ENCODE measurements at regions not wholly inside any gene's neighbourhood (a gene's known extent, or its start where the extent isn't known, plus 50 kb on each side); places are given as distances from the start of the nearest gene placed in this dataset.
A peak's percentile ranks its signal among the peaks of the same experiment; 100 is the strongest.
"Not testable (repeated sequence)": the region's sequence is repeated elsewhere in the genome, so short reads cannot be mapped to it uniquely, and the experiment has no call there.

- DNase-seq, result no peak
These were observed 321.5 kb upstream of the TBX18 start for GRCh38 chr6:85085875-85086274.

- DNase-seq, result no peak
These were observed 316.7 kb upstream of the TBX18 start for GRCh38 chr6:85081102-85081501.

GRCh38 chr6:85079761-85080160 is 315.4 kb upstream of the TBX18 start:
- DNase-seq, result no peak

DNA sequence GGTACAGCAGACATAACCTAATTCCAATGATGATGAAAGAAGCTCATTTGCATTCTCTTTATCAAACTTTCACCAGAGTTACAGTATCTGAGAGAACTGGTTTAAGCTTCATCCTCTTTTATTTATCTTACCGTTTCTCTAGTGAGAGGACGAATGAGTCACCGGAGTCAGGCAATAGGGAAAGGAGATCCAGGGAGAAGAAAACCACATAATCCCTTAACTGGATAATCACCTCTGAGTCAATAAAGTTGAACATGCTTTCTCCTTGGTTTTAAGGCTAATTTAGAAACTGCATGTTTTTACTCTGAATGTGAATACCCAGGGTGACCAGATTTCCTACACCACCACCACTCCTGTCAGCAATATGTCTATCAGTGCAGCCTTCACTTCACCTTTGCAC is 313.7 kb upstream of the TBX18 start:
- peak in 1 of 51 donors; percentile 4 for DNase-seq

- no peak for DNase-seq
These were observed 312.7 kb upstream of the TBX18 start for GRCh38 chr6:85077098-85077497.

DNA sequence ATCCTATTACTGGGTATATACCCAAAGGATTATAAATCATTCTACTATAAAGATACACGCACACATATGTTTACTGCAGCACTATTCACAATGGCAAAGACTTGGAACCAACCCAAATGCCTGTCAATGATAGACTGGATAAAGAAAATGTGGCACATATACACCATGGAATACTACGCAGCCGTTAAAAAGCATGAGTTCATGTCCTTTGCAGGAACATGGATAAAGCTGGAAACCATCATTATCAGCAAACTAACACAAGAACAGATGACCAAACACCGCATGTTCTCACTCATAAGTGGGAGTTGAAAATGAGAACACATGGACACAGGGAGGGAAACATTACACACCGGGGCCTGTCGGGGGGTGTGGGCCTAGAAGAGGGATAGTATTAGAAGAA is 307.4 kb upstream of the TBX18 start:
- not testable (repeated sequence) for DNase-seq

- DNase-seq, result no peak
These were observed 305.2 kb upstream of the TBX18 start for GRCh38 chr6:85069577-85069976.

GRCh38 chr6:85068221-85068620 is 303.8 kb upstream of the TBX18 start:
- DNase-seq, result no peak

GRCh38 chr6:85066266-85066665 is 301.9 kb upstream of the TBX18 start:
- DNase-seq, result no peak

- DNase-seq, result no peak
These were observed 301.4 kb upstream of the TBX18 start for GRCh38 chr6:85065831-85066230.

DNA sequence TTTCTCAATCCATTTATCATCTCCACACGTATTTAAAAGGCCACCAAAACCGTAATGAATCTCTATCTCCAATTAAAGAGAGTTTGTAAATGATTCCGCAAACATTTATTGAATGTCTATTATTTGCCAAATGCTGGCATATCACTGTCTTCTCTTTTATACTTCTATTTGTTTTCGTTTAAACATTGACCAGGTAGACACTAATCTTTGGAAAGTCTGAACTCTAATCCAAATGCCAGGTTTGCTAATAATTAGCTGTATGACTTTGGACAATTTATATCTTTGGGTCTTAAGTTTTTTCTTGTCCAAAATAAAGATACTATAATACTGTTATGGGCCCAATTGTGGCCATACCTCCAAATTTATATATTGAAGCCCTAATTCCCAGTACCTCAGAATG is 299.2 kb upstream of the TBX18 start:
- DNase-seq, result no peak

DNA sequence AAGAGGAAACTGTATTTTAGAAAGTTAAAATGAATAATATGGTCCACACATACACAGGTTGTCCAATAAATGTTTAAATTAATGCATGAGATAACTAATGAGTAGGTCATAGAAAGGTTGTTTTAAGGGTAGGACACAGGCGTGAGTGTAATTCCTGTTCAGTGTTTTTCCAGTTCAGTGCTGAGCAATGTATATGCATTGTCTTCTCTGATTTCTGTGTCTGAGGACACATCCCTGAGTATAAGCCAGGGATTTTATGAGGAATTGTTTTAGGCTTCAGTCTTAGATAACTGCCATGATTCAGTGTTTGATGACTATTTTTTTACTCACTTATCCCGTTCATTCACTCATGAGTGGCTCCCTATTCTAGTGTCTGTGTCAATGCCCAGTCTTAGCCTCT is 298.5 kb upstream of the TBX18 start:
- no peak for DNase-seq

DNA sequence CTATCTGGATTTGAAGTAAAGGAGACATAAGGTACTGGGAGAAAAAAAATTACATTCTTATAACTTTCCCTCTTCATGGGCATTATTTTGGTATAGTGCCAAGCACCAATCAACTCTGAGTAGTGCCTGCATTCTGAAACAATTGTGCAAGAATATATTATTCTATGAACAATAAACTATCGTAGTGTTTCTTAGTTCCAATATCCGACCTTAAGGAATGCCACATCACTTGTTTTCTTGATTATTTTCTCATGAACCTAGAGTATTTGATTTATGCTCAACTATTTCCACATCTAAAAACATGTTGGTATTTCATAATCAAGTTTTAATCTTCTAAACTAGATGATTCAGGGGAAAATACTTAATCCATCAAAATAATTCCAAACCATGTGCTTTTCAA is 294.4 kb upstream of the TBX18 start:
- no peak for DNase-seq

DNA sequence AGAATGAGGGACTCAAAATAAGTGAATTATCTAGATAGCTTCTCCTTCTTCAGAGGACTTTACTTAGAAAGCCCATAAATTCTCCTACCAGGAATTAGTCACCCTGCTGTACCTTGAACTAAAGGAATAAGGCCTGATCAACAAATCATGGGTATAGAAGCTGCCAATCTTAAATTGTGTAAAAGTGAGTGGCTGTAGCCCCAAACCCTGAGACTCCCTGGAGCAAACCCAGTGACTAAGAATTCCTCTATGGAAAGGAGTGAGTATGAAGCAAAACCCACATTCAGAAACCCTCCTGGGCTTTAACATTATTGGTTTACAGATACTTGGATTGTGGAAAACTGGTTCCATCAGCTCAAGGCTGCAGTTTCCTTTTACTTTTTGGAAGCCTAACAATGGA is 285.8 kb upstream of the TBX18 start:
- no peak for DNase-seq

- DNase-seq, result no peak
These were observed 284.9 kb upstream of the TBX18 start for GRCh38 chr6:85049282-85049681.

DNA sequence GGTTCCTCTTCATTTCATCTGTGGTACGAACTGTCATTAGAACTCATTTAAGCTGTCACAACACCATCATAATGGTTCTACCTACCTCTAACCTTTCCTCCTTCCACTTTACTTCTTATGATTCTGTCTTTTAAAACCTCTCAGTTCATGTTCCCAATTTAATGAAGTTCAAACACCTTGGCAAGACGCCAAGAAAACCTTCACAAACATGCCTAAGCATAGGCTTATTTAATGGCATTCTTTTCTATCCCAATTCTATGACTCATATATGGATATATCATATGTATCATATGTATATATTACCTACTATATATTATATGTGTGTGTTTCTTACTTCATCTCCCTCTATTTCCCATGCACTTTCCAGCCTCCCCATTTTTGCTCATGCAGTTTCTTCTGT is 283.4 kb upstream of the TBX18 start:
- DNase-seq, result no peak

GRCh38 chr6:85045767-85046166 is 281.4 kb upstream of the TBX18 start:
- DNase-seq, result not testable (repeated sequence)

- no peak for DNase-seq
These were observed 280.0 kb upstream of the TBX18 start for GRCh38 chr6:85044361-85044760.

DNA sequence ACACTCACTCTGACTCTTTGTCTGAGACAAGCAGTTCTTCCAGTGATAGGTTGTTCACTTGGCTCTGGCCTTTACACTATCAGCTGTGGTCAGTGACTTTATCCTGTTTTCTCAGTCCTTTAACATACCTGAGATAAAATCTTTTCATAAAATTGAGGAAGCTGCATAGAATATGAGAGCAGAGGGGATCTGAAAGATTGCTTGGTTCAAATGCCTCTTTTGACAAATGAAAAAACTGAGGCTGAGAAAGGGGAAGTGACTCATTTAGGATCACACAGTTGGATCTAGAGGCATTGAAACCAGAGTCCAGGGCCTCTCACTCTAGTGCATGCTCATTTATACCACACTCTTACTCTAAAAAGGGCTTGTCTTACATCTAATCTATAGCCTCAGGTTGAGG is 277.0 kb upstream of the TBX18 start:
- DNase-seq, result no peak

DNA sequence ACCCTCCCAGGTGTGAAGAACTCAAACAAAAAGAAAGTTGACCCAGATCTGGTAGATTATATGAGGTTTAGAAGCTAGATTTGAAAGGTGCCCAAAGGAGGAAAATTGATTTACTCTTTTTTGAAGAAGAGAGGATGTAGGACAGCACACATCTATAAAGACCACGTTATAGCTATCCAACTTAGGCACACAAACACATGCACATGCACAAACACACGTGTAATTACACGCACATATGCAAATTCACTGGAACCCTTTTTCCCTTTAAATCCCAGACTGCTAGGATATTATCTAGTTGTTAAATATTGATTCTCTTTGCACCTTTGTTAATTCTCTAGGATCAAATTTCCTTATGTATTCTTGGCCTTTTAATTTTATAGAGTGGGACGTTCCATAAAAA is 272.8 kb upstream of the TBX18 start:
- DNase-seq, result no peak

DNA sequence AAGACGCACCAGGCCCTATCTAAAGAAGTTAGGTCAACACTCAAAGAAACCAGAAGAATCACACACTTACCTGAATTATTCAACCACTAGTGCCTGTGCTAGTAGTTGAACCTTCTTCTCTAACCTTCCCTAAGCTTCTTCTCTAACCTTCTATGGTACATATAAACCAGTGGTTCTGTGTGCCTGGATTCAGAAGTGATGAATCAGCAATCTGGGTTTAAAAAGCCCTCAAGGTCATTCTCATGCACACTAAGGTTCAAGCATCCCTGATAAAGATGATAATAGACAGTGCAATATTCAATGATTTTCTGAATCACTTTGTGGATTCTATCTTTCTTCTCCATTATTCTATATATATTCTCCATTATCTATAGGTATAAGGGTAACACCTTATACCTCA is 271.4 kb upstream of the TBX18 start:
- no peak for DNase-seq

DNA sequence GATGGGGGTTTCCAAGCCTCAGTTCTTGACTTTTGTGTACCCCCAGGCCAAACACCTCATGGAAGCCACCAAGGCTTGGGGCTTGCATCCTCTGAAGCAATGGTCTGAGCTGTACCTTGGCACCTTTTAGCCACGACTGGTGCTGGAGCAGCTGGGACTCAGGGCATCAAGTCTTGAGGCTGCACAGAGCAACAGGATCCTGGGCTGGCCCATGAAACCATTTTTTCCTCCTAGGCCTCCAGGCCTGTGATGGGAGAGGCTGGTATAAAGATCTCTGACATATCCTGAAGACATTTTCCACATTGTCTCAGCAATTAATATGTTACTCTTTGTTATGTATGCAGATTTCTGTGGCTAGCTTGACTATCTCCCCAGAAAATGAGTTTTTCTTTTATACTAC is 269.1 kb upstream of the TBX18 start:
- no peak for DNase-seq

- DNase-seq, result no peak
These were observed 261.6 kb upstream of the TBX18 start for GRCh38 chr6:85026021-85026420.

DNA sequence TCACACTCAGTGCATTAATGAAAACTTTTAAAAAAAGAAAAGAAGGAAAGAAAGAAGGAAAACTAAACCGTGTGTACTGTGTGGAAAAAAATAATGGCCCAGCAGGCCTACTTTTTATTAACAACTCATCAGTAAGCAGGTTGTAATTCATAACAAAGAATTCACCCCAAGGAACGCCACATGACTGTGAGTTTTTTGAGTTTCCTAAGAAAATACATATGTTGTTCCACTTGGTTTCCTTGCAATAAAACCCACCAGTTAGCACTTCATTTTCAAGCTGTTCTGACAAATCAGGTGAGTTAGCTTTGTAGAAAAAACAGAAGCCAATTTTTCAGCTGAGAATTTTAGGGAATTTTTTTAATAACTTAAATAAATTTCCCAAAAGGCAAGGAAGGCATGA is 259.3 kb upstream of the TBX18 start:
- DNase-seq, result no peak

- no peak for DNase-seq
These were observed 253.0 kb upstream of the TBX18 start for GRCh38 chr6:85017352-85017751.
